GM20000 (cell line): ENCODE measurements at regions not wholly inside any gene's neighbourhood (a gene's known extent, or its start where the extent isn't known, plus 50 kb on each side); places are given as distances from the start of the nearest gene placed in this dataset.

Experiments
- DNase-seq: peaks from one replicate; pipeline ENCODE4 v3.0.0; 2012; ENCODE audit warnings: low spot score
- CTCF ChIP-seq: IDR thresholded peaks from 2 replicates; pipeline ENCODE4 v1.5.1; 2012; ENCODE audit warnings: mild to moderate bottlenecking, control low read depth; ENCODE audit errors: extremely low read depth, missing control alignments

- TF ChIP-seq CTCF = no peak
- no peak for DNase-seq
These were observed 1507.1 kb downstream of the UQCRFS1 start for GRCh38 chr19:27705896-27706295.

GRCh38 chr19:27694361-27695055 lies 1518.4 kb downstream of the UQCRFS1 start:
- TF ChIP-seq CTCF = no peak
- DNase-seq = no peak

GRCh38 chr19:27691991-27692390 lies 1521.0 kb downstream of the UQCRFS1 start:
- TF ChIP-seq CTCF = no peak
- DNase-seq = no peak

- TF ChIP-seq CTCF = no peak
- DNase-seq = no peak
These were observed 1523.2 kb downstream of the UQCRFS1 start for GRCh38 chr19:27689734-27690241.

GRCh38 chr19:27684293-27684692 lies 1528.7 kb downstream of the UQCRFS1 start:
- no peak for DNase-seq
- no peak for TF ChIP-seq CTCF

GRCh38 chr19:27681972-27682371 lies 1531.0 kb downstream of the UQCRFS1 start:
- DNase-seq = no peak
- TF ChIP-seq CTCF = no peak

- TF ChIP-seq CTCF = no peak
- DNase-seq = no peak
These were observed 1533.0 kb downstream of the UQCRFS1 start for GRCh38 chr19:27679905-27680304.
